Neuron (in vitro differentiated cells): ENCODE measurements at regions not wholly inside any gene's neighbourhood (a gene's known extent, or its start where the extent isn't known, plus 50 kb on each side); places are given as distances from the start of the nearest gene placed in this dataset.

Experiments
- H2AFZ ChIP-seq: one replicate; pipeline ENCODE4 v1.6.1; 2013; ENCODE audit warnings: low read depth, mild to moderate bottlenecking, inconsistent platforms, low read length, moderate library complexity
- H3K27me3 ChIP-seq: one replicate; pipeline ENCODE4 v1.6.1; 2013; ENCODE audit warnings: low read length; ENCODE audit not compliant: insufficient read depth
- H3K36me3 ChIP-seq: one replicate; pipeline ENCODE4 v1.6.1; 2013; ENCODE audit warnings: low read length; ENCODE audit not compliant: insufficient read depth
- H3K4me1 ChIP-seq: one replicate; pipeline ENCODE4 v1.6.1; 2013; ENCODE audit warnings: low read length; ENCODE audit not compliant: insufficient read depth
- H3K4me3 ChIP-seq: 2 replicates; pipeline ENCODE4 v1.5.1; 2013; ENCODE audit warnings: mild to moderate bottlenecking, low read length, moderate library complexity
- H3K9me3 ChIP-seq: one replicate; pipeline ENCODE4 v1.6.1; 2013; ENCODE audit warnings: low read length

DNA sequence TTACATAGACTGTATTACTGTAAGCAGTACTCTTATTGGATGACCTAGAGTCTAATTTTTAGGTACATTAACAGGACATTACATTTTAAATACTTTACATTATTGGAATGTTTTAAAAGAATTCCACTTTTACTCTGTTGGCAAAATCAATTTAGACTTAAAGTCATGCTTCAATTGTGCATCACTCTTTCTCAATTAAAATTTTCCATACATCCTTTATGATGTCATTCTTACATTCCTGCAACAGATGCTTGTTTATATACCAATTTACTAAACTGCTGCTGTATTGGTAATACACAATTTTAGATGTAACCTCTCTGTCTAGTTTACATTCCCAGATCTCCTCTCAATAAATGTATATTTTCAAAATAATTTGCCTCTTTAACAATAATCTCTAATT, 440.1 kb downstream of the ZEB2 start:
- Histone ChIP-seq H3K9me3 (no peaks in the 10 kb centered on the region), H3K4me1 (peaks cover 22% of the 10 kb centered on the region), H3K36me3 (no peaks in the 10 kb centered on the region), H2AFZ (no peak overlapping the region), H3K27me3 (no peaks in the 10 kb centered on the region), H3K4me3 (no peak overlapping the region)

GRCh38 chr2:144078802-144079724, 440.9 kb downstream of the ZEB2 start:
- Histone ChIP-seq H3K4me3 (no peak overlapping the region), H3K4me1 (peaks cover 22% of the 10 kb centered on the region), H3K27me3 (no peaks in the 10 kb centered on the region), H3K36me3 (no peaks in the 10 kb centered on the region), H3K9me3 (no peaks in the 10 kb centered on the region), H2AFZ (no peak overlapping the region)

- H3K9me3 ChIP-seq = no peaks in the 10 kb centered on the region
- H2AFZ ChIP-seq = no peak overlapping the region
- no peak overlapping the region for H3K4me3 ChIP-seq
- H3K36me3 ChIP-seq = no peaks in the 10 kb centered on the region
- peaks cover 22% of the 10 kb centered on the region for H3K4me1 ChIP-seq
- H3K27me3 ChIP-seq = no peaks in the 10 kb centered on the region
These were observed 441.8 kb downstream of the ZEB2 start for GRCh38 chr2:144078106-144078505.

GRCh38 chr2:144074450-144074849, 445.5 kb downstream of the ZEB2 start:
- Histone ChIP-seq H3K9me3 (no peaks in the 10 kb centered on the region), H3K4me3 (no peak overlapping the region), H3K4me1 (peaks cover 20% of the 10 kb centered on the region), H2AFZ (no peak overlapping the region), H3K36me3 (no peaks in the 10 kb centered on the region), H3K27me3 (no peaks in the 10 kb centered on the region)

DNA sequence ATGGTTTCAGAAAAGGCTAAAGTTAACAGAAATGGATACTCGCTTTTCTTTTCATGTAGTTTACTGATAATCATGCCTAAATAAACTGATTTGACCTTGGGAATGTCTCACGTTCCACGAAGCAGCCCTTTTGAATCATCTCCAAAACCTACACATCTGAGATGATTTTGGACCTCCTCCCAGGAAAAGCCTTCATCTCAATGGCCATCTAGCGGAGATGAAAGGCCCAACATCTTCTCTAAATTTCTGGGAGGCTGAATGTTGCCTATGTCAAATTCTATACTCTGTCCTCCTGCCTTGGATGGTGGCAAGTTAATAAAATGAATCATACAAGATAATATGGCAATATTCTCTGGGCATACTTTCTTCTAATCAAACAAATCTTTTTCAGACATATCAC, 448.5 kb downstream of the ZEB2 start:
- Histone ChIP-seq H3K4me1 (no peaks in the 10 kb centered on the region), H3K4me3 (no peak overlapping the region), H2AFZ (no peak overlapping the region), H3K27me3 (no peaks in the 10 kb centered on the region), H3K9me3 (no peaks in the 10 kb centered on the region), H3K36me3 (no peaks in the 10 kb centered on the region)

- H3K27me3 ChIP-seq = no peaks in the 10 kb centered on the region
- H3K4me1 ChIP-seq = no peaks in the 10 kb centered on the region
- H3K4me3 ChIP-seq = no peak overlapping the region
- no peak overlapping the region for H2AFZ ChIP-seq
- no peaks in the 10 kb centered on the region for H3K36me3 ChIP-seq
- H3K9me3 ChIP-seq = no peaks in the 10 kb centered on the region
These were observed 452.4 kb downstream of the ZEB2 start for GRCh38 chr2:144067506-144067905.

DNA sequence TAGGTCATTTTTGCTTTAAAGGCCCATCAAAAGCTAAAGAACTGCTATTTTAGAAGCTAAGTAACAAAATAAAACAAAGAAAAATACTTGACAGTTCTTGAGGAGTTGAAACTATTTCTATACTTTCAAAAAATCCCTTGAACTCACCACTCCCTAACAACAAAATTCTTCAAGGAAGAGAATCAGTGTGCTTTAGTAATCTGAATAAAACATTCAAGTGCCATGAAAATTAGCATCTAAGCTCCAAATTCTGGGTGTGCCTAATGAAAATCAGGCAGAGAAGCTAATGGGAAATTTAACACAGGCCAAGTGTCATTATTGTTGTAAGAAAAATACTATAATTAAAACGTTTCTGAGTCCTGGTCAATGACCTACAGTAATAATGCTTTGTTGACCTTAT, 456.3 kb downstream of the ZEB2 start:
- H3K27me3 ChIP-seq = no peaks in the 10 kb centered on the region
- H3K4me1 ChIP-seq = no peaks in the 10 kb centered on the region
- no peaks in the 10 kb centered on the region for H3K9me3 ChIP-seq
- no peak overlapping the region for H3K4me3 ChIP-seq
- no peak overlapping the region for H2AFZ ChIP-seq
- no peaks in the 10 kb centered on the region for H3K36me3 ChIP-seq

GRCh38 chr2:144054911-144055310, 465.0 kb downstream of the ZEB2 start:
- Histone ChIP-seq H3K27me3 (no peaks in the 10 kb centered on the region), H2AFZ (no peak overlapping the region), H3K4me1 (no peaks in the 10 kb centered on the region), H3K36me3 (no peaks in the 10 kb centered on the region), H3K4me3 (no peak overlapping the region), H3K9me3 (no peaks in the 10 kb centered on the region)

- no peak overlapping the region for H2AFZ ChIP-seq
- no peaks in the 10 kb centered on the region for H3K36me3 ChIP-seq
- no peaks in the 10 kb centered on the region for H3K27me3 ChIP-seq
- H3K9me3 ChIP-seq = no peaks in the 10 kb centered on the region
- H3K4me1 ChIP-seq = no peaks in the 10 kb centered on the region
- H3K4me3 ChIP-seq = no peak overlapping the region
These were observed 467.8 kb downstream of the ZEB2 start for GRCh38 chr2:144052083-144052482.

GRCh38 chr2:144049137-144049536, 470.8 kb downstream of the ZEB2 start:
- Histone ChIP-seq H3K27me3 (no peaks in the 10 kb centered on the region), H3K9me3 (no peaks in the 10 kb centered on the region), H2AFZ (no peak overlapping the region), H3K4me3 (no peak overlapping the region), H3K36me3 (no peaks in the 10 kb centered on the region), H3K4me1 (no peaks in the 10 kb centered on the region)

DNA sequence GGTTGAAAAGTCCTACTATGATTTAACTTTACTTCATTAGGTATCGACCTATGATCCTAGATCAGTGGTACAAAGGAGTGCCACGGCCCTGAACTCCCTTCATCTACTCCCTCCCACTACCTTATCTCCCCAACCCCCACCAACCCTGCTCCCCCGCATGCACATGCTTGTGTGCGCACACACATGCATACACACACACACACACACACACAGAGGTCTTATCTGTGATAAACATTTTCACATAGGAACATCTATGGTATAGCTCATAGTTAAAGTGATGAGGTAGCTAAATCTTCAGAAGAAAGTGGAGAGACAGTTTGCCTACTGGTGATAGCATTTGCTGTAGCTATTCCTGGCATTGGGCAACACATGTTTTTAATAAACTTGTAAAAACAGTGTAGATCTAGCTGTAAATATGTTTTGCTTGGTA, 471.3 kb downstream of the ZEB2 start:
- Histone ChIP-seq H3K9me3 (no peaks in the 10 kb centered on the region), H3K4me3 (no peak overlapping the region), H3K36me3 (no peaks in the 10 kb centered on the region), H3K27me3 (no peaks in the 10 kb centered on the region), H3K4me1 (no peaks in the 10 kb centered on the region), H2AFZ (no peak overlapping the region)

DNA sequence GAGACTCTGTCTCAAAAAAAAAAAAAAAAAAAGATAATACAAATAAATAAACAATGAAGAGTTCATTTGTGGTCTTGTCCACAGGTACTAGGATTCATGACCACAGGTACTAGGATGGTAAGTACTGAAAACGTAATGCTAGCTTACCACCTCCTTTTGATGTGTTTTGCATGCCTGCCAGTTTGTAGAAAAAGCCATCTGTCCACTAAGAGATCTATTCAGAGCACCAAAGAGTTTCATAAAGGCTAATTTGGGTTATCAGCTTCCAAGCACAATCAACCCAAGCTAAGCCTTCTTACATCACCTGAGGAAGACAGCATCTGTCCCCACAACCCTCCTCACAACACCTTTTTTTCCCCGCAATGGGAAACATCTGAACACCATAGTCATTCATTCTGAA, 477.2 kb downstream of the ZEB2 start:
- Histone ChIP-seq H2AFZ (no peak overlapping the region), H3K27me3 (no peaks in the 10 kb centered on the region), H3K4me1 (no peaks in the 10 kb centered on the region), H3K36me3 (no peaks in the 10 kb centered on the region), H3K9me3 (no peaks in the 10 kb centered on the region), H3K4me3 (no peak overlapping the region)

GRCh38 chr2:144041612-144042011, 478.3 kb downstream of the ZEB2 start:
- Histone ChIP-seq H2AFZ (no peak overlapping the region), H3K4me3 (no peak overlapping the region), H3K4me1 (no peaks in the 10 kb centered on the region), H3K9me3 (no peaks in the 10 kb centered on the region), H3K27me3 (no peaks in the 10 kb centered on the region), H3K36me3 (no peaks in the 10 kb centered on the region)

DNA sequence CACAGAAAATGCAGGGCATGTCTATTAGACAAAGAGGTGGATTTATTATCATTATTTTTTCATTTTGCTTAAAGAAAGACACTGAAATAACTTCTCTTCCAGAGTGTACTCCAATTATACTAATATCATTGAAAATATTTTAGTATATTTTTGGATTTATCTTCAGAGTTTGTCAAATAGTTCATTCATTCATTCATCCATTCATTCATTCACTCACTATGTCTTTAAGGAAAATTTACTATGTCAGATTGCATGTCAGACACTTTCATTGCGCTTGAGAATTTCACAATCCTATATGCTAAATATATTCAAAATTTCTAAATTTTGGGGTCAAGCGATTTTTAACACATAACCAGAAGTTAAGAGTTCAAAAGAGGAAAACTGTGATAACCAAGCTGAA, 479.1 kb downstream of the ZEB2 start:
- H3K4me3 ChIP-seq = no peak overlapping the region
- H3K36me3 ChIP-seq = no peaks in the 10 kb centered on the region
- H3K9me3 ChIP-seq = no peaks in the 10 kb centered on the region
- H3K27me3 ChIP-seq = no peaks in the 10 kb centered on the region
- H2AFZ ChIP-seq = no peak overlapping the region
- H3K4me1 ChIP-seq = no peaks in the 10 kb centered on the region
